GM19328 (cell line): ENCODE measurements at regions not wholly inside any gene's neighbourhood (a gene's known extent, or its start where the extent isn't known, plus 50 kb on each side); places are given as distances from the start of the nearest gene placed in this dataset.
"Not testable (repeated sequence)": the region's sequence is repeated elsewhere in the genome, so short reads cannot be mapped to it uniquely, and the experiment has no call there.

ENCODE experiments used
- ATAC-seq: cut with Tn5 transposase; IDR thresholded peaks from one replicate; pipeline ENCODE4 v1.9.1; 2021; ENCODE audit warnings: mild to moderate bottlenecking, moderate library complexity; ENCODE audit not compliant: unreplicated experiment

- no peak for ATAC-seq
Measured at GRCh38 chr9:27800692-27801370, 227.6 kb upstream of the C9orf72 start.

- no peak for ATAC-seq
Measured at GRCh38 chr9:27801545-27801944, 228.3 kb upstream of the C9orf72 start.

- no peak for ATAC-seq
Measured at GRCh38 chr9:27802418-27802817, 229.1 kb upstream of the C9orf72 start.

- ATAC-seq: no peak
Measured at GRCh38 chr9:27808864-27809263, 235.6 kb upstream of the C9orf72 start.

GRCh38 chr9:27817747-27818146, 244.5 kb upstream of the C9orf72 start:
- no peak for ATAC-seq

- ATAC-seq: no peak
Measured at GRCh38 chr9:27818348-27818747, 245.1 kb upstream of the C9orf72 start.

- no peak for ATAC-seq
Measured at GRCh38 chr9:27828908-27829307, 255.6 kb upstream of the C9orf72 start.

GRCh38 chr9:27829621-27830020, 256.3 kb upstream of the C9orf72 start:
- ATAC-seq: no peak

GRCh38 chr9:27832108-27832507, 258.8 kb upstream of the C9orf72 start:
- not testable (repeated sequence) for ATAC-seq

GRCh38 chr9:27835286-27835685, 262.0 kb upstream of the C9orf72 start:
- ATAC-seq: no peak

GRCh38 chr9:27835746-27836145, 262.5 kb upstream of the C9orf72 start:
- no peak for ATAC-seq

- ATAC-seq: no peak
Measured at GRCh38 chr9:27836661-27837401, 263.6 kb upstream of the C9orf72 start.

GRCh38 chr9:27838876-27839275, 265.6 kb upstream of the C9orf72 start:
- no peak for ATAC-seq

- ATAC-seq: not testable (repeated sequence)
Measured at GRCh38 chr9:27839767-27840166, 266.5 kb upstream of the C9orf72 start.

GRCh38 chr9:27844797-27845196, 271.5 kb upstream of the C9orf72 start:
- no peak for ATAC-seq

GRCh38 chr9:27847380-27847779, 274.1 kb upstream of the C9orf72 start:
- no peak for ATAC-seq

GRCh38 chr9:27847818-27848217, 274.5 kb upstream of the C9orf72 start:
- no peak for ATAC-seq

- ATAC-seq: no peak
Measured at GRCh38 chr9:27848315-27848714, 275.0 kb upstream of the C9orf72 start.

- no peak for ATAC-seq
Measured at GRCh38 chr9:27851858-27852257, 278.6 kb upstream of the C9orf72 start.

- ATAC-seq: no peak
Measured at GRCh38 chr9:27853529-27853928, 280.2 kb upstream of the C9orf72 start.

GRCh38 chr9:27856054-27856453, 282.8 kb upstream of the C9orf72 start:
- ATAC-seq: no peak

- ATAC-seq: no peak
Measured at GRCh38 chr9:27856748-27857147, 283.5 kb upstream of the C9orf72 start.
